SK-N-SH (cell line): ENCODE measurements at regions not wholly inside any gene's neighbourhood (a gene's known extent, or its start where the extent isn't known, plus 50 kb on each side); places are given as distances from the start of the nearest gene placed in this dataset.

Experiments
- CTCF ChIA-PET: fragments of 300-600, 350-600 bp; formaldehyde crosslinking; extraction: SDS; loops from one replicate; lab custom pipeline; 2021; lab: Yijun Ruan, JAX
- POLR2A ChIA-PET: fragments of 350-600 bp; sonication (Branson Sonifier 250); formaldehyde crosslinking; extraction: SDS; loops from one replicate; lab custom pipeline; 2020; ENCODE audit warnings: antibody characterized with exemption, inconsistent platforms; lab: Yijun Ruan, JAX
- DNase-seq: peaks from one replicate; pipeline ENCODE4 v3.0.0; 2012
- H2AFZ ChIP-seq: fragments of 200-600 bp; sonication (generic); 2 replicates; pipeline ENCODE4 v1.8.1; 2016; ENCODE audit warnings: antibody characterized with exemption, mild to moderate bottlenecking, low read depth
- H3F3A ChIP-seq: fragments of 200-600 bp; sonication (generic); replicated peaks from 2 replicates; pipeline ENCODE3; 2016; ENCODE audit warnings: antibody characterized with exemption, mild to moderate bottlenecking; ENCODE audit not compliant: insufficient read depth
- H3K27ac ChIP-seq, 2 experiments: fragments of 200-500 bp in 1 of 2; fragments of 200-600 bp in 1 of 2; sonication (Bioruptor generic) in 1 of 2; sonication (generic), shearing (Covaris generic) in 1 of 2; 2 replicates each; pipeline versions ENCODE4 v1.5.1 to v1.6.1; 2014 to 2016; ENCODE audit warnings: low read depth in 2 of 2, inconsistent platforms in 1 of 2, low read length in 1 of 2, mild to moderate bottlenecking in 1 of 2, mixed read lengths in 1 of 2
- H3K27me3 ChIP-seq: fragments of 200-600 bp; sonication (generic), shearing (Covaris generic); 2 replicates; pipeline ENCODE4 v1.6.1; 2016; ENCODE audit warnings: mixed run types; ENCODE audit not compliant: insufficient read depth
- H3K36me3 ChIP-seq, 2 experiments: fragments of 200-500 bp in 1 of 2; fragments of 200-600 bp in 1 of 2; sonication (Bioruptor generic) in 1 of 2; sonication (generic) in 1 of 2; replicated peaks in 1 of 2; 2 replicates each; pipeline versions ENCODE3 to v1.5.1; 2014 to 2016; ENCODE audit warnings: low read length in 1 of 2, mild to moderate bottlenecking in 1 of 2; ENCODE audit not compliant: insufficient read depth in 2 of 2, control insufficient read depth in 1 of 2
- H3K4me1 ChIP-seq, 2 experiments: fragments of 200-500 bp in 1 of 2; fragments of 200-600 bp in 1 of 2; sonication (Bioruptor generic) in 1 of 2; sonication (generic), shearing (Covaris generic) in 1 of 2; 2 replicates each; pipeline versions ENCODE4 v1.5.1 to v1.6.1; 2014 to 2016; ENCODE audit warnings: low read depth in 1 of 2, low read length in 1 of 2, mixed run types in 1 of 2; ENCODE audit not compliant: insufficient read depth in 2 of 2, control insufficient read depth in 1 of 2
- H3K4me2 ChIP-seq: fragments of 200-600 bp; sonication (generic), shearing (Covaris generic); 2 replicates; pipeline ENCODE4 v1.6.1; 2017; ENCODE audit warnings: mixed run types
- H3K4me3 ChIP-seq, 2 experiments: fragments of 200-500 bp in 1 of 2; fragments of 200-600 bp in 1 of 2; sonication (Bioruptor generic) in 1 of 2; sonication (generic), shearing (Covaris generic) in 1 of 2; 2 replicates each; pipeline versions ENCODE4 v1.5.1 to v1.8.1; 2014 to 2016; ENCODE audit warnings: low read depth in 2 of 2, inconsistent platforms in 1 of 2, low read length in 1 of 2, mild to moderate bottlenecking in 1 of 2, mixed read lengths in 1 of 2, moderate library complexity in 1 of 2
- H3K79me2 ChIP-seq: fragments of 200-600 bp; sonication (generic); 2 replicates; pipeline ENCODE4 v1.8.1; 2017; ENCODE audit warnings: mild to moderate bottlenecking; ENCODE audit not compliant: insufficient read depth
- H3K9ac ChIP-seq: fragments of 200-600 bp; sonication (generic); 2 replicates; pipeline ENCODE4 v1.6.1; 2017; ENCODE audit warnings: mixed run types
- H3K9me2 ChIP-seq: fragments of 200-600 bp; sonication (generic); 2 replicates; pipeline ENCODE4 v1.6.1; 2017; ENCODE audit warnings: mixed run types
- H3K9me3 ChIP-seq: fragments of 200-600 bp; sonication (generic); 2 replicates; pipeline ENCODE4 v1.6.1; 2017; ENCODE audit warnings: mixed run types, mild to moderate bottlenecking, moderate library complexity
- H4K20me1 ChIP-seq: fragments of 200-600 bp; sonication (generic); 2 replicates; pipeline ENCODE4 v1.6.1; 2017; ENCODE audit warnings: mild to moderate bottlenecking, mixed run types; ENCODE audit not compliant: insufficient read depth
- CTCF ChIP-seq: fragments of 200-600 bp; sonication (generic); IDR thresholded peaks from 2 replicates; pipeline ENCODE4 v1.6.1; 2017; ENCODE audit warnings: antibody characterized with exemption, mild to moderate bottlenecking, moderate library complexity
- EZH2phosphoT487 ChIP-seq: fragments of 200-600 bp; sonication (generic); IDR thresholded peaks from 2 replicates; pipeline ENCODE4 v1.6.1; 2017; ENCODE audit warnings: low read depth, mixed run types, mild to moderate bottlenecking, antibody characterized with exemption, moderate library complexity, borderline replicate concordance
- GATA2 ChIP-seq: sonication (generic); formaldehyde crosslinking; IDR thresholded peaks from 2 replicates; pipeline ENCODE4 v1.5.0; 2020; ENCODE audit warnings: mild to moderate bottlenecking, missing genetic modification reagents
- JUND ChIP-seq: IDR thresholded peaks from 2 replicates; pipeline ENCODE4 v1.4.0; 2012
- NFIC ChIP-seq: IDR thresholded peaks from 2 replicates; pipeline ENCODE4 v1.4.0; 2012; ENCODE audit warnings: borderline replicate concordance
- NRF1 ChIP-seq: IDR thresholded peaks from 2 replicates; pipeline ENCODE4 v1.6.1; 2012; ENCODE audit warnings: low read depth, mild to moderate bottlenecking, low read length
- RAD21 ChIP-seq: IDR thresholded peaks from 2 replicates; pipeline ENCODE4 v1.6.1; 2012; ENCODE audit warnings: mild to moderate bottlenecking, low read length
- RCOR1 ChIP-seq: fragments of 150-350 bp; IDR thresholded peaks from 2 replicates; pipeline ENCODE4 v1.6.1; 2017; ENCODE audit warnings: antibody characterized with exemption, low read length
- REST ChIP-seq: IDR thresholded peaks from 2 replicates; pipeline ENCODE4 v1.6.1; 2012; ENCODE audit warnings: mild to moderate bottlenecking, low read depth, low read length, moderate library complexity
- RFX5 ChIP-seq: IDR thresholded peaks from 2 replicates; pipeline ENCODE4 v1.6.1; 2012; ENCODE audit warnings: mild to moderate bottlenecking, improper control_type of control experiment, low read length
- SMC3 ChIP-seq: IDR thresholded peaks from 2 replicates; pipeline ENCODE4 v1.6.1; 2012; ENCODE audit warnings: low read depth, low read length, improper control_type of control experiment
- TEAD4 ChIP-seq: IDR thresholded peaks from 2 replicates; pipeline ENCODE4 v1.4.0; 2012; ENCODE audit warnings: mild to moderate bottlenecking, borderline replicate concordance; ENCODE audit not compliant: insufficient read depth
- USF2 ChIP-seq: fragments of 150-350 bp; IDR thresholded peaks from 2 replicates; pipeline ENCODE4 v1.6.1; 2017; ENCODE audit warnings: antibody characterized with exemption, low read length, low read depth, borderline replicate concordance
- WGBS: methylation state at CpG from one replicate; pipeline ENCODE4 v1.1.6; 2017; ENCODE audit warnings: low lambda C conversion rate; 5-methylcytosine and 5-hydroxymethylcytosine counted together

- no peak for TF ChIP-seq RCOR1
- no peak for TF ChIP-seq RFX5
- TF ChIP-seq GATA2 (CRISPR knock-in tag): no peak
- TF ChIP-seq USF2: no peak
- DNase-seq: no peak
- ChIA-PET POLR2A (no interaction called here), CTCF (no interaction called here)
- Histone ChIP-seq H3K27me3 (no peaks in the 10 kb centered on the region), H3K9me3 (no peaks in the 10 kb centered on the region), H3K9ac (no peak overlapping the region), H3K79me2 (no peaks in the 10 kb centered on the region), H3K4me3 (no peak overlapping the region), H3K4me1 (no peaks in the 10 kb centered on the region), H3K9me2 (no peaks in the 10 kb centered on the region), H3K27ac (no peak overlapping the region), H4K20me1 (no peaks in the 10 kb centered on the region), H3K36me3 (no peaks in the 10 kb centered on the region), H3K4me2 (no peak overlapping the region), H2AFZ (no peak overlapping the region), H3F3A (no peaks in the 10 kb centered on the region)
- WGBS: 55% methylated on average over 4 of the region's 4 CpGs
Measured at GRCh38 chr12:127590868-127591267, 676.1 kb upstream of the TMEM132C start.

- ChIA-PET CTCF (interaction anchor here (1.6 kb wide), 1 partner anchor 15 kb away, joined by 3 read pairs; no protein-coding TSS in a partner anchor), POLR2A (no interaction called here)
- H3K9me2 ChIP-seq: no peaks in the 10 kb centered on the region
- no peak for TF ChIP-seq SMC3
- TF ChIP-seq, all 33 proteins: peak for 0
- Histone ChIP-seq H4K20me1 (no peaks in the 10 kb centered on the region), H3K79me2 (no peaks in the 10 kb centered on the region), H2AFZ (no peak overlapping the region), H3F3A (no peaks in the 10 kb centered on the region), H3K4me1 (no peaks in the 10 kb centered on the region), H3K4me3 (no peak overlapping the region), H3K36me3 (no peaks in the 10 kb centered on the region), H3K4me2 (no peak overlapping the region), H3K9me3 (no peaks in the 10 kb centered on the region), H3K27me3 (no peaks in the 10 kb centered on the region), H3K9ac (no peak overlapping the region), H3K27ac (no peak overlapping the region)
- no peak for DNase-seq
- 9% methylated on average over 5 of the region's 5 CpGs for WGBS
Measured at GRCh38 chr12:127592245-127592644, 674.7 kb upstream of the TMEM132C start.

- Histone ChIP-seq H3K79me2 (no peaks in the 10 kb centered on the region), H3K4me3 (no peak overlapping the region), H3K27me3 (no peaks in the 10 kb centered on the region), H3F3A (no peaks in the 10 kb centered on the region), H3K36me3 (no peaks in the 10 kb centered on the region), H3K4me2 (no peak overlapping the region), H3K27ac (no peak overlapping the region), H2AFZ (no peak overlapping the region), H4K20me1 (no peaks in the 10 kb centered on the region), H3K9me2 (no peaks in the 10 kb centered on the region), H3K9me3 (no peaks in the 10 kb centered on the region), H3K9ac (no peak overlapping the region), H3K4me1 (no peaks in the 10 kb centered on the region)
- ChIA-PET CTCF (interaction anchor here (1.1 kb wide), 1 partner anchor 12 kb away, joined by 3 read pairs; no protein-coding TSS in a partner anchor), POLR2A (no interaction called here)
- WGBS: 50% methylated on average over 6 of the region's 6 CpGs
- no peak for DNase-seq
- TF ChIP-seq TEAD4 (no peak), USF2 (no peak), GATA2 (CRISPR knock-in tag) (no peak), CTCF (no peak), REST (no peak), RAD21 (no peak), NRF1 (no peak), EZH2phosphoT487 (no peak), NFIC (no peak), JUND (no peak), SMC3 (no peak)
Measured at GRCh38 chr12:127594351-127594970, 672.5 kb upstream of the TMEM132C start.
